ENCODE measurements at regions not wholly inside any gene's neighbourhood (a gene's known extent, or its start where the extent isn't known, plus 50 kb on each side); places are given as distances from the start of the nearest gene placed in this dataset.

DNA sequence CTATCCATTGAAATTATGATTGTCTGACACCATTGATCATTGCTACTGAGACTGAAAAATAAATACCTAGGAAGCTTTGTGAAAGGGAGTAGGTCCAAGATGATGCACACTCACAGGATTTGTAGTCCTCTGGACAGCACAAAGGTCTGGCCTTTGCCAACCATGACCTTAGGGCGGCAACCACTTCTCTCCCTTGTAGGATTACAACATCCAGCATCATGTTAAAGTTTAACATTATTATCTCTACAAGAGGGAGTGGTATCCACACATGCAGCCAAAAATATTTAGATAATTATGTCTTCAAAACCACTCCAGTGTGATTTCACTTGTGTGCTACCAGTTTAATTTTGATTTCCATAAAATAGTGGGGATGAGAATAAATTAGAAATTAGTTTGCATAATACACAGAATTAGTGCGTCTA, 51.1 kb upstream of the NHSL1 start:
- TF ChIP-seq CTCF (IDR thresholded peaks at IDR 0.05): no peak
- Histone ChIP-seq H3K9me3 (no peaks in the 10 kb centered on the region), H3K36me3 (ENCODE audit: low read depth) (no peaks in the 10 kb centered on the region), H3K4me1 (ENCODE audit: low read depth) (peaks cover 2% of the 10 kb centered on the region), H3K4me3 (no peak overlapping the region)
- intact Hi-C loops (cut with DNase I, micrococcal nuclease): no loop called here
- DNase-seq (peak in 1 of 3 donors; percentile 62), ATAC-seq (peak; percentile 95)

- intact Hi-C loops (cut with DNase I, micrococcal nuclease): no loop called here
- H3K36me3 ChIP-seq (ENCODE audit: low read depth): no peaks in the 10 kb centered on the region
- H3K4me1 ChIP-seq (ENCODE audit: low read depth): peaks cover 2% of the 10 kb centered on the region
- H3K4me3 ChIP-seq: no peak overlapping the region
- H3K9me3 ChIP-seq: no peaks in the 10 kb centered on the region
- no peak for TF ChIP-seq CTCF (IDR thresholded peaks at IDR 0.05)
- DNase-seq (no peak), ATAC-seq (no peak)
Observed at GRCh38 chr6:138554146-138554545, 54.9 kb upstream of the NHSL1 start.

DNA sequence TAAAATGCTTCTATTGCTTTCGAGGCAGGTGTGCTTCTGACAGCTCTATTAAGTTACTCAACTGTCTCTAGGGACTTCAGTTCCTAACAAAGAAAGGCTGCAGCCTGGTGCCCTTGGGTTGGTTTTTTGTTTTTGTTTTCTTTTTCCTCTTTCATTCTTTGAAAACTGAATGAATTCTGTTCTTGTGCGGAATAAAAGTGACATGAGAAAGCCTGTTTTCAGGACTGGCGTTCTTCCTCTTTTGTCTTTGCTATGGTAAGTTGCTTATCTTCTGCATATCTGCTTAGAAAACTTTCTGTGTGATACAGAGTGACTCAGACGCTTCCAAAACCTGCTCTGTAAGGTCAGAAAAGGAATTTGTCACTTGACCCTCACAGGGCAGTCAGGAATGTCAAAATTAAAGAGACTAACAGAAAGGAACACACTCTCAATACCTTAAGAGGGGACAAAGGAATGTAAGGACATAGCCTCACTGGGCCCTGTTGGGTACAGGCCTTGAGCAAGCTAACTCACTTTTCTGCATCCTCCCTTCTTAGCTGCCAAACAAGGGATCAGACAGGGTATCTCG, 56.2 kb upstream of the NHSL1 start:
- Histone ChIP-seq H3K9me3 (no peaks in the 10 kb centered on the region), H3K36me3 (ENCODE audit: low read depth) (no peaks in the 10 kb centered on the region), H3K4me3 (no peak overlapping the region), H3K4me1 (ENCODE audit: low read depth) (peaks cover 14% of the 10 kb centered on the region)
- intact Hi-C loops (cut with DNase I, micrococcal nuclease): no loop called here
- ATAC-seq: no peak
- no peak for DNase-seq
- TF ChIP-seq CTCF (IDR thresholded peaks at IDR 0.05): no peak

DNA sequence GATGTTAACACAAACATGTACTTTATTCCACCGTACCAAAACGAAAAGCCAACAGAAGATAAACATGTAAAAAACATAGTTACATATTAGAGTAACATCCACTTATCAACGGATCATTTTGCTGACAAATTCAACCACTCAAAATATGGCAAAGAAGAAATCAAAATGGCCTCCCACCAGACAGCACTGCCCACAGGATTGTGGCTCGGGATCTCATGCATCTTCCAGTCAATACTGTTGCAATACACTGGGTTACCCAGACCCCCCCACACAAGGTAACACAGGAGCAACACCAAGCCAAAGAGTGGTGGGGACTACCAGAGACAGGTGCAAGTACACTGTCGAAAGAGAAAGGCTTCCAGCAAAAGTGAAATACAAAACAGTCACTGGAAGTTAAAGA, 57.9 kb upstream of the NHSL1 start:
- no peak for TF ChIP-seq CTCF (IDR thresholded peaks at IDR 0.05)
- Histone ChIP-seq H3K4me3 (no peak overlapping the region), H3K9me3 (no peaks in the 10 kb centered on the region), H3K36me3 (ENCODE audit: low read depth) (no peaks in the 10 kb centered on the region), H3K4me1 (ENCODE audit: low read depth) (peaks cover 18% of the 10 kb centered on the region)
- DNase-seq (no peak), ATAC-seq (no peak)
- intact Hi-C loops (cut with DNase I, micrococcal nuclease): no loop called here

DNA sequence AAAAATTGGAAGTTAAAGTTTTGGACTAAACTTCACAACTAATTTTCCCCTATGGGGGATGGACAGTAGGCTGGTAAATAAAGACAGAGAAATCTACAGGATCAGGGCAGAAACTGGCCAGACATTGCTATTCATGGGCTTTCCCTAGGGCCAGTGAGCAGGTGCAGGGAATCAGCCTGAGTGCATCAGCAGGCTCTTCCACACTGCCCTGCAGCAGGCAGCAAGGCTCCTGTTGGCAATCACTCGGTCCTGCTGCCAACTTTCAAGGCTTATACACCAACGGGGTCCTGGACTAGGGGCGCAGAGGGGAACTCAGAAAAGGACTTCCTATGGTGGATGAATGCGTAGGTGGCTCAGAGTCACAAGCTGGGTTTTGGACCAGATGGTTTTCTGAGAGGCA, 59.8 kb upstream of the NHSL1 start:
- DNase-seq: no peak
- no peaks in the 10 kb centered on the region for H3K9me3 ChIP-seq
- no peak for TF ChIP-seq CTCF (IDR thresholded peaks at IDR 0.05)
- H3K4me1 ChIP-seq (ENCODE audit: low read depth): peaks cover 18% of the 10 kb centered on the region
- ATAC-seq: peak; percentile 28
- no peak overlapping the region for H3K4me3 ChIP-seq
- intact Hi-C loops (cut with DNase I, micrococcal nuclease): no loop called here
- no peaks in the 10 kb centered on the region for H3K36me3 ChIP-seq (ENCODE audit: low read depth)

All from mucosa of descending colon (tissue), 3 donors.